ENCODE measurements at regions not wholly inside any gene's neighbourhood (a gene's known extent, or its start where the extent isn't known, plus 50 kb on each side); places are given as distances from the start of the nearest gene placed in this dataset.

DNA sequence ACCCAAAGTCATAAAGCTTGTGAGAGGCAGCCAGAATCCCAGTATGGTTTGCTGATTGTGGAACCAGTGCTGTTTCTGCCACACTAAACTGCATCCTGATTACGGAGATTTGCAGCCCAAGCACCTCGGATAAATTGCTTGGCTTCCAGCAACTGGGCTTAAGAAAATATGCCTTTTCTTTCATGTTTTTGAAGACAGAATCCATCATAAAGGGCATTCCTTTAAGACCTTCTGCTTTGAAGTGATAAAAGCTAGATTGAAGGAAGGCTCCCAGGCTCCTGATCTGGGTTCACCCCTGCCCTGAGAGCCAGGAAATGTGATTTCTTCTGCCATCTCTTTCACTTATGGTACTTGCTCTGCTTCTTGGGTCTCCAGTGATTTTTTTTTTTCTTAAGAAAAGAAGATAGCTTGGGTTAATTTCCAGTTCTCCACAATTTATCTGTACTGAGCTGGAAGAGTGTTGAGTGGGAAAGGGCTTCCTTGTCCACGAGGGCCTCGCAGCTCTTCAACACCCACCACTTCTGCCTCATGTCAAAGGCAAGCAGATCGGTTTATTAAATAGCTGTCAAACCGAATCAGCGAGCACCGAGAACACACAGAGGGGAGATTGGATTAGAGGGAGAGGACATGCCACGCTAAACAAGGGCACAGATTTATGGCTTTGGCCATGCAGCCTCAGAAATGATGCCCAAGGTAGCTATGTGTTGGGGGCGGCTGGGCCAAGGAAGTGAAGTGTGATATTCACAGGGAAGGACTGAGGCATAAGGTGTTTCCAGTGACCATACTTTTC is 94.9 kb upstream of the TBX20 start:
- Histone ChIP-seq H3K4me3 (ENCODE audit: insufficient read depth, low read length, poor library complexity, severe bottlenecking) (no peak overlapping the region), H3K27ac (ENCODE audit: low read depth, low read length) (no peak overlapping the region), H2AFZ (ENCODE audit: low read depth, low read length, severe bottlenecking) (no peak overlapping the region), H3K9ac (ENCODE audit: low read length) (no peak overlapping the region), H3K9me2 (replicated peaks; ENCODE audit: insufficient read depth, low read length) (no peaks in the 10 kb centered on the region), H4K20me1 (ENCODE audit: low read depth, low read length) (no peaks in the 10 kb centered on the region), H3K79me2 (ENCODE audit: insufficient read depth, low read length) (no peaks in the 10 kb centered on the region), H3K27me3 (ENCODE audit: low read length) (no peaks in the 10 kb centered on the region), H3K36me3 (ENCODE audit: low read length) (no peaks in the 10 kb centered on the region), H3K4me2 (ENCODE audit: low read depth, low read length, poor library complexity, severe bottlenecking) (no peak overlapping the region), H3F3A (ENCODE audit: insufficient read depth) (no peaks in the 10 kb centered on the region), H3K9me3 (ENCODE audit: insufficient read depth, low read length) (no peaks in the 10 kb centered on the region)
- no peak for TF ChIP-seq CTCF (IDR thresholded peaks at IDR 0.05; ENCODE audit: insufficient read depth, low read length, poor library complexity, severe bottlenecking)
- TF ChIP-seq EZH2phosphoT487 (conservative IDR thresholded peaks at IDR 0.05; ENCODE audit: low read length): no peak

GRCh38 chr7:35342786-35343185 is 88.9 kb upstream of the TBX20 start:
- Histone ChIP-seq H3K27ac (ENCODE audit: low read depth, low read length) (no peak overlapping the region), H3K27me3 (ENCODE audit: low read length) (no peaks in the 10 kb centered on the region), H3K9me3 (ENCODE audit: insufficient read depth, low read length) (no peaks in the 10 kb centered on the region), H3K79me2 (ENCODE audit: insufficient read depth, low read length) (no peaks in the 10 kb centered on the region), H4K20me1 (ENCODE audit: low read depth, low read length) (no peaks in the 10 kb centered on the region), H3K9me2 (replicated peaks; ENCODE audit: insufficient read depth, low read length) (no peaks in the 10 kb centered on the region), H3K36me3 (ENCODE audit: low read length) (no peaks in the 10 kb centered on the region), H3K4me3 (ENCODE audit: insufficient read depth, low read length, poor library complexity, severe bottlenecking) (no peak overlapping the region), H3K4me2 (ENCODE audit: low read depth, low read length, poor library complexity, severe bottlenecking) (no peak overlapping the region), H3F3A (ENCODE audit: insufficient read depth) (no peaks in the 10 kb centered on the region), H2AFZ (ENCODE audit: low read depth, low read length, severe bottlenecking) (no peak overlapping the region), H3K9ac (ENCODE audit: low read length) (no peak overlapping the region)
- no peak for TF ChIP-seq CTCF (IDR thresholded peaks at IDR 0.05; ENCODE audit: insufficient read depth, low read length, poor library complexity, severe bottlenecking)
- TF ChIP-seq EZH2phosphoT487 (conservative IDR thresholded peaks at IDR 0.05; ENCODE audit: low read length): no peak

DNA sequence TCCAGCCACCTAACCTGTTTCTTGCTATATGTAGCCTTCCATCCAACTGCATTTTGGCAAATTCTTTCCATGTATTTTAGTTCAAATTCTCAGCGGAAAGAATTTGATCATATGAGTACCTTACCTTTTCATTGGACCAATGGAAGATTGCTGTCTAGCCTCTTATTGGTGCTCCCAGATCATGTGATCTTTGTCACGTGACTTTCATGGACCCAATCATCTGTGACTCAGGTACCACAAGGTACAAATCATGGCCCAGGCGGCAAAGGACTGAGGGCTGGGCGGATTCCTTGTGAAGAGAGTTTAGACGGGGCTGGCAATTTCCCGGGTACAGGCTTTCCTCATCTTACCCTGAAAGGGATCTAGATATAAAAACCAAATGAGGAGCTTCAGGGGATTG is 85.9 kb upstream of the TBX20 start:
- no peaks in the 10 kb centered on the region for H3K79me2 ChIP-seq (ENCODE audit: insufficient read depth, low read length)
- no peak overlapping the region for H3K4me2 ChIP-seq (ENCODE audit: low read depth, low read length, poor library complexity, severe bottlenecking)
- no peak for TF ChIP-seq CTCF (IDR thresholded peaks at IDR 0.05; ENCODE audit: insufficient read depth, low read length, poor library complexity, severe bottlenecking)
- no peak for TF ChIP-seq EZH2phosphoT487 (conservative IDR thresholded peaks at IDR 0.05; ENCODE audit: low read length)
- H3K9me3 ChIP-seq (ENCODE audit: insufficient read depth, low read length): no peaks in the 10 kb centered on the region
- H4K20me1 ChIP-seq (ENCODE audit: low read depth, low read length): no peaks in the 10 kb centered on the region
- H3K27me3 ChIP-seq (ENCODE audit: low read length): 0 out of 2 replicates have a peak, but pooled peaks cover 3% of the 10 kb centered on the region
- no peak overlapping the region for H3K9ac ChIP-seq (ENCODE audit: low read length)
- no peak overlapping the region for H3K27ac ChIP-seq (ENCODE audit: low read depth, low read length)
- no peaks in the 10 kb centered on the region for H3K9me2 ChIP-seq (replicated peaks; ENCODE audit: insufficient read depth, low read length)
- no peak overlapping the region for H2AFZ ChIP-seq (ENCODE audit: low read depth, low read length, severe bottlenecking)
- H3K36me3 ChIP-seq (ENCODE audit: low read length): no peaks in the 10 kb centered on the region
- H3F3A ChIP-seq (ENCODE audit: insufficient read depth): no peaks in the 10 kb centered on the region
- H3K4me3 ChIP-seq (ENCODE audit: insufficient read depth, low read length, poor library complexity, severe bottlenecking): no peak overlapping the region

All from SU-DHL-6 (cell line).